PC-9 (cell line): ENCODE measurements at regions not wholly inside any gene's neighbourhood (a gene's known extent, or its start where the extent isn't known, plus 50 kb on each side); places are given as distances from the start of the nearest gene placed in this dataset.
"Not testable (repeated sequence)": the region's sequence is repeated elsewhere in the genome, so short reads cannot be mapped to it uniquely, and the experiment has no call there.

Source experiments
- CTCF ChIP-seq: fragments of 200-600 bp; sonication (generic); conservative IDR thresholded peaks from 2 replicates; pipeline ENCODE4 v1.6.1; 2017; ENCODE audit warnings: mixed run types, antibody characterized with exemption, mild to moderate bottlenecking, moderate library complexity
- EZH2 ChIP-seq: fragments of 200-600 bp; sonication (generic); IDR thresholded peaks from 2 replicates; pipeline ENCODE4 v1.8.0; 2017; ENCODE audit warnings: antibody characterized with exemption, low read depth

DNA sequence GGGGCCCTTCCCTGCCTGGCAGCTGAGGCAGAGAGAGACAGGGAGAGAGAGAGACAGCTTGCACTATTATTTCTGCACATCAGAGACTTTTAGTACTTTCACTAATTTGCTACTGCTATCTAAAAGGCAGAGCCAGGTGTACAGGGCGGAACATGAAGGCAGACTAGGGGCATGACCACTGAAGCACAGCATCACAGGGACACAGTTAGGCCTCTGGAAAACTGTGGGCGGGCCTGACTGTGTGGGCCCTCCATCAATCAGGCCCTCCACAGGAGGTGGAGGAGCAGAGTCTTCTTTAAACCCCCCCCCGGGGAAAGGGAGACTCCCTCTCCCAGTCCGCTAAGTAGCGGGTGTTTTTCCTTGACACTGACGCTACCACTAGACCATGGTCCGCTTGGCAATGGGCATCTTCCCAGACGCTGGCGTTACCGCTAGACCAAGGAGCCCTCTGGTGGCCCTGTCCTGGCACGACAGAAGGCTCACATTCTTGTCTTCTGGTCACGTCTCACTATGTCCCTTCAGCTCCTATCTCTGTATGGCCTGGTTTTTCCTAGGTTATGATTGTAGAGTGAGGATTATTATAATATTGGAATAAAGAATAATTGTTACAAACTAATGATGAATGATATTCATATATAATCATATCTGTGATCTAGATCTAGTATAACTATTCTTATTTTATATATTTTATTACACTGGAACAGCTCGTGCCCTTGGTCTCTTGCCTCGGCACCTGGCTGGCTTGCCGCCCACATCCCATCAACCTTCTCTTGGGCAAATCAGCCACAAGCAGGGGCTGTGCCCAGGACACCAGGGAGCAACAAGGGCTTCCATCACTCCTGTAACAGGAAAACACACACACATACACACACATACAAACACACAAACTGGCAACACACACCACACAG, 60.7 kb upstream of the PPP2R2D start:
- peak; percentile 64 for TF ChIP-seq CTCF
- TF ChIP-seq EZH2 = not testable (repeated sequence)
